Fibroblast of skin of left quadriceps (primary cell): ENCODE measurements at regions not wholly inside any gene's neighbourhood (a gene's known extent, or its start where the extent isn't known, plus 50 kb on each side); places are given as distances from the start of the nearest gene placed in this dataset.

ENCODE experiments used
- DNase-seq, 2 experiments: peaks; one replicate each; pipeline ENCODE4 v3.0.0-alpha.2; 2013; ENCODE audit warnings: low read depth in 2 of 2

- no peak for DNase-seq
These were observed 433.1 kb upstream of the FAM241A start for GRCh38 chr4:111712093-111712677.

GRCh38 chr4:111713276-111713675 is 432.0 kb upstream of the FAM241A start:
- DNase-seq = no peak

- no peak for DNase-seq
These were observed 427.3 kb upstream of the FAM241A start for GRCh38 chr4:111717921-111718320.

- no peak for DNase-seq
These were observed 426.3 kb upstream of the FAM241A start for GRCh38 chr4:111718763-111719559.

- no peak for DNase-seq
These were observed 424.4 kb upstream of the FAM241A start for GRCh38 chr4:111720866-111721265.

GRCh38 chr4:111722213-111722720 is 423.0 kb upstream of the FAM241A start:
- no peak for DNase-seq

GRCh38 chr4:111736516-111736915 is 408.7 kb upstream of the FAM241A start:
- no peak for DNase-seq

- DNase-seq = no peak
These were observed 400.4 kb upstream of the FAM241A start for GRCh38 chr4:111744847-111745246.

GRCh38 chr4:111748157-111748556 is 397.1 kb upstream of the FAM241A start:
- DNase-seq = no peak

GRCh38 chr4:111754003-111754402 is 391.3 kb upstream of the FAM241A start:
- DNase-seq = no peak

- no peak for DNase-seq
These were observed 389.7 kb upstream of the FAM241A start for GRCh38 chr4:111755571-111755970.

GRCh38 chr4:111761531-111761930 is 383.7 kb upstream of the FAM241A start:
- peak; percentile 17 to 25 for DNase-seq

- DNase-seq = no peak
These were observed 374.7 kb upstream of the FAM241A start for GRCh38 chr4:111770514-111770913.

- DNase-seq = peak; percentile 49 to 50
These were observed 371.4 kb upstream of the FAM241A start for GRCh38 chr4:111773858-111774257.

GRCh38 chr4:111775556-111776297 is 369.5 kb upstream of the FAM241A start:
- peak; percentile 46 to 47 for DNase-seq

- DNase-seq = peak; percentile 58 to 60
These were observed 368.7 kb upstream of the FAM241A start for GRCh38 chr4:111776561-111776960.

GRCh38 chr4:111778543-111778942 is 366.7 kb upstream of the FAM241A start:
- DNase-seq = peak in 1 of 2 experiments; percentile 32

GRCh38 chr4:111780965-111781364 is 364.3 kb upstream of the FAM241A start:
- DNase-seq = no peak

- no peak for DNase-seq
These were observed 363.6 kb upstream of the FAM241A start for GRCh38 chr4:111781611-111782010.

- no peak for DNase-seq
These were observed 357.2 kb upstream of the FAM241A start for GRCh38 chr4:111788099-111788498.

GRCh38 chr4:111789901-111790640 is 355.2 kb upstream of the FAM241A start:
- no peak for DNase-seq

- no peak for DNase-seq
These were observed 352.6 kb upstream of the FAM241A start for GRCh38 chr4:111792632-111793031.
